ENCODE measurements at regions not wholly inside any gene's neighbourhood (a gene's known extent, or its start where the extent isn't known, plus 50 kb on each side); places are given as distances from the start of the nearest gene placed in this dataset.

GRCh38 chr5:162567644-162568043 is 500.1 kb downstream of the GABRG2 start:
- no peaks in the 10 kb centered on the region for H3F3A ChIP-seq (replicated peaks; ENCODE audit: low read depth)
- no peak overlapping the region for H3K4me2 ChIP-seq
- no peaks in the 10 kb centered on the region for H3K36me3 ChIP-seq (ENCODE audit: insufficient read depth)
- no peaks in the 10 kb centered on the region for H3K36me3 Mint-ChIP-seq (ENCODE audit: low read depth)
- no peaks in the 10 kb centered on the region; the same call in 2 of the 3 replicates for H3K4me1 Mint-ChIP-seq
- H3K4me3 ChIP-seq = no peak overlapping the region
- no peak for ATAC-seq
- H3K79me2 ChIP-seq (replicated peaks; ENCODE audit: insufficient read depth) = no peaks in the 10 kb centered on the region
- DNase-seq (ENCODE audit: low spot score) = no peak
- H3K27ac Mint-ChIP-seq = no peak overlapping the region
- H3K27me3 ChIP-seq (ENCODE audit: insufficient read depth) = no peaks in the 10 kb centered on the region
- H3K9me3 Mint-ChIP-seq = no peaks in the 10 kb centered on the region; the same call in 2 of the 3 replicates
- H3K4me1 ChIP-seq (ENCODE audit: insufficient read depth) = no peaks in the 10 kb centered on the region
- no peak overlapping the region for H3K4me3 Mint-ChIP-seq
- no peak overlapping the region for H3K27ac ChIP-seq (ENCODE audit: low read depth)
- no peaks in the 10 kb centered on the region for H3K9me2 ChIP-seq (ENCODE audit: insufficient read depth)
- no peak overlapping the region for H2AFZ ChIP-seq
- H3K27me3 Mint-ChIP-seq (ENCODE audit: insufficient read depth, low read depth, poor library complexity) = peaks cover 3% of the 10 kb centered on the region
- no peaks in the 10 kb centered on the region for H4K20me1 ChIP-seq (replicated peaks; ENCODE audit: insufficient read depth)
- TF ChIP-seq ETS1 (IDR thresholded peaks at IDR 0.05) = no peak
- no peak for TF ChIP-seq CTCF (conservative IDR thresholded peaks at IDR 0.05; ENCODE audit: low read depth in 2 of 2)
- no peak for TF ChIP-seq ZNF331 (CRISPR knock-in tag; IDR thresholded peaks at IDR 0.05; ENCODE audit: low read depth)
- TF ChIP-seq JUNB (IDR thresholded peaks at IDR 0.05; ENCODE audit: unreplicated experiment) = no peak
- no peak for TF ChIP-seq ZNF114 (CRISPR knock-in tag; IDR thresholded peaks at IDR 0.05)
- TF ChIP-seq ZNF462 (CRISPR knock-in tag; IDR thresholded peaks at IDR 0.05) = no peak
- no peak for TF ChIP-seq POLR2AphosphoS5 (IDR thresholded peaks at IDR 0.05; ENCODE audit: low read depth)
- TF ChIP-seq CREB1 (CRISPR knock-in tag; IDR thresholded peaks at IDR 0.05; ENCODE audit: low read depth) = no peak
- no peak for TF ChIP-seq EZH2 (IDR thresholded peaks at IDR 0.05; ENCODE audit: low read depth, unreplicated experiment)
- TF ChIP-seq REST (IDR thresholded peaks at IDR 0.05; ENCODE audit: unreplicated experiment) = no peak
- TF ChIP-seq EZH2phosphoT487 (IDR thresholded peaks at IDR 0.05; ENCODE audit: unreplicated experiment) = no peak
- TF ChIP-seq NANOG (IDR thresholded peaks at IDR 0.05; ENCODE audit: borderline replicate concordance) = no peak
- TF ChIP-seq STAT1 (IDR thresholded peaks at IDR 0.05; ENCODE audit: unreplicated experiment) = no peak

All from GM23338 (cell line).